Upper lobe of left lung (tissue), 6 donors: ENCODE measurements at regions not wholly inside any gene's neighbourhood (a gene's known extent, or its start where the extent isn't known, plus 50 kb on each side); places are given as distances from the start of the nearest gene placed in this dataset.

ENCODE experiments used
- ATAC-seq, 2 donors: fragments of 200-7000 bp; cut with Tn5 transposase; one replicate each; pipeline ENCODE4 v1.9.1; 2022; ENCODE audit warnings: mild to moderate bottlenecking in 2 of 2, moderate library complexity in 2 of 2; ENCODE audit not compliant: low FRiP score in 2 of 2
- DNase-seq, 2 donors: peaks; one replicate each; pipeline ENCODE4 v3.0.0-alpha.2; 2019 to 2020
- H3K27ac ChIP-seq, 4 donors: fragments of 200-600 bp; sonication (generic); one replicate each; pipeline ENCODE4 v1.5.1; 2016 to 2019
- H3K27me3 ChIP-seq, 4 donors: fragments of 200-600 bp; sonication (generic); one replicate each; pipeline ENCODE4 v1.5.1; 2017 to 2019
- H3K36me3 ChIP-seq, 4 donors: fragments of 200-600 bp; sonication (generic); one replicate each; pipeline ENCODE4 v1.5.1; 2016 to 2019
- H3K4me1 ChIP-seq, 4 donors: fragments of 200-600 bp; sonication (generic); one replicate each; pipeline ENCODE4 v1.5.1; 2018 to 2019
- H3K4me3 ChIP-seq, 4 donors: fragments of 200-600 bp; sonication (generic); one replicate each; pipeline ENCODE4 v1.5.1; 2017 to 2019; ENCODE audit warnings: mild to moderate bottlenecking in 2 of 4, moderate library complexity in 1 of 4
- H3K9me3 ChIP-seq, 4 donors: fragments of 200-600 bp; sonication (generic); one replicate each; pipeline ENCODE4 v1.5.1; 2018 to 2019
- EP300 ChIP-seq, 4 donors: sonication (generic); formaldehyde crosslinking; IDR thresholded peaks; one replicate each; pipeline ENCODE4 v1.5.1; 2017; ENCODE audit warnings: antibody characterized with exemption in 4 of 4, control low read depth in 2 of 4
- POLR2A ChIP-seq, 4 donors: fragments of 450-650 bp; IDR thresholded peaks; one replicate each; pipeline ENCODE4 v1.5.1; 2016 to 2017; ENCODE audit warnings: antibody characterized with exemption in 4 of 4, mild to moderate bottlenecking in 2 of 4
- POLR2AphosphoS5 ChIP-seq, 2 donors: sonication (generic); formaldehyde crosslinking; IDR thresholded peaks; one replicate each; pipeline ENCODE4 v1.5.1; 2017; ENCODE audit warnings: antibody characterized with exemption in 2 of 2
- WGBS, 2 donors: methylation state at CpG; one replicate each; pipeline ENCODE4 v1.1.5; 2017 to 2018; 5-methylcytosine and 5-hydroxymethylcytosine counted together
- TF ChIP-seq, protein P1 (sequence below), 6 experiments: fragments of 450-650 bp in 4 of 6; fragments of 200-600 bp in 2 of 6; sonication (generic) in 2 of 6; IDR thresholded peaks; one replicate each; pipeline ENCODE4 v1.5.1; 2016 to 2019; ENCODE audit warnings: antibody characterized with exemption in 6 of 6
- donor health status: DM: no; HTN: no; CAD: no; lungs with moderate emphysema.
- donor health status: DM: no; HTN: yes; CAD: no; lungs with severe emphysema.

GRCh38 chr13:90564566-90564965 is 782.9 kb upstream of the MIR17HG start:
- no peak for TF ChIP-seq POLR2AphosphoS5 (IDR thresholded peaks at IDR 0.05)
- no peak for TF ChIP-seq EP300 (IDR thresholded peaks at IDR 0.05)
- no peak for TF ChIP-seq POLR2A (IDR thresholded peaks at IDR 0.05)
- TF ChIP-seq, protein P1, sequence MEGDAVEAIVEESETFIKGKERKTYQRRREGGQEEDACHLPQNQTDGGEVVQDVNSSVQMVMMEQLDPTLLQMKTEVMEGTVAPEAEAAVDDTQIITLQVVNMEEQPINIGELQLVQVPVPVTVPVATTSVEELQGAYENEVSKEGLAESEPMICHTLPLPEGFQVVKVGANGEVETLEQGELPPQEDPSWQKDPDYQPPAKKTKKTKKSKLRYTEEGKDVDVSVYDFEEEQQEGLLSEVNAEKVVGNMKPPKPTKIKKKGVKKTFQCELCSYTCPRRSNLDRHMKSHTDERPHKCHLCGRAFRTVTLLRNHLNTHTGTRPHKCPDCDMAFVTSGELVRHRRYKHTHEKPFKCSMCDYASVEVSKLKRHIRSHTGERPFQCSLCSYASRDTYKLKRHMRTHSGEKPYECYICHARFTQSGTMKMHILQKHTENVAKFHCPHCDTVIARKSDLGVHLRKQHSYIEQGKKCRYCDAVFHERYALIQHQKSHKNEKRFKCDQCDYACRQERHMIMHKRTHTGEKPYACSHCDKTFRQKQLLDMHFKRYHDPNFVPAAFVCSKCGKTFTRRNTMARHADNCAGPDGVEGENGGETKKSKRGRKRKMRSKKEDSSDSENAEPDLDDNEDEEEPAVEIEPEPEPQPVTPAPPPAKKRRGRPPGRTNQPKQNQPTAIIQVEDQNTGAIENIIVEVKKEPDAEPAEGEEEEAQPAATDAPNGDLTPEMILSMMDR (IDR thresholded peaks at IDR 0.05): no peak
- DNase-seq: no peak
- no peaks in the 10 kb centered on the region for H3K4me1 ChIP-seq
- no peak overlapping the region for H3K4me3 ChIP-seq
- H3K9me3 ChIP-seq: no peaks in the 10 kb centered on the region
- no peak overlapping the region for H3K27ac ChIP-seq
- H3K27me3 ChIP-seq: no peaks in the 10 kb centered on the region
- ATAC-seq: no peak
- 64 to 79% methylated on average over 1 of the region's 1 CpG for WGBS, 2 donors
- no peaks in the 10 kb centered on the region for H3K36me3 ChIP-seq

- Histone ChIP-seq H3K27ac (no peak overlapping the region), H3K9me3 (no peaks in the 10 kb centered on the region), H3K4me3 (no peak overlapping the region), H3K36me3 (no peaks in the 10 kb centered on the region), H3K27me3 (no peaks in the 10 kb centered on the region), H3K4me1 (no peaks in the 10 kb centered on the region)
- 64 to 71% methylated on average over 3 of the region's 3 CpGs for WGBS, 2 donors
- ATAC-seq (no peak), DNase-seq (no peak)
- TF ChIP-seq, protein P1 (IDR thresholded peaks at IDR 0.05): no peak
- TF ChIP-seq POLR2A (IDR thresholded peaks at IDR 0.05) (no peak), EP300 (IDR thresholded peaks at IDR 0.05) (no peak), POLR2AphosphoS5 (IDR thresholded peaks at IDR 0.05) (no peak)
Measured at GRCh38 chr13:90565985-90566713, 781.3 kb upstream of the MIR17HG start.

DNA sequence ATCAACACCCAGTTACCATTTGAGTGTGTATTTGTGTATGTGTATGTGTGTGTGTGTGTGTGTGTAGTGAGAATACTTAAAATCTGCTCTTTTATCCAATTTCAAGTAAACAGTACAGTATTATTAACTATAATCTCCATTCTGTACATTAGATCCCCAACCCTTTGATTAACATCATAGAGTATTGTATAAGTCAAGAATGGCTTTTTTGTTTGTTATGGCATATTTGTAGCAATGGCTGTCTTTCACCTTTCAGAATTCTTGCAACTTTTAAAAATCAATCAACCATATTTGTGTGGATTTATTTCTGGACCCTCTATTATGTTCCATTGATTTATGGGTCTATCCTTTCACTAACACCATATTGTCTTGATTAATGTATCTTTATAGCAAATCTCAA is 779.3 kb upstream of the MIR17HG start:
- no peak for TF ChIP-seq POLR2A (IDR thresholded peaks at IDR 0.05)
- no peak for TF ChIP-seq POLR2AphosphoS5 (IDR thresholded peaks at IDR 0.05)
- TF ChIP-seq, protein P1 (IDR thresholded peaks at IDR 0.05): no peak
- TF ChIP-seq EP300 (IDR thresholded peaks at IDR 0.05): no peak
- Histone ChIP-seq H3K36me3 (no peaks in the 10 kb centered on the region), H3K9me3 (no peaks in the 10 kb centered on the region), H3K27ac (no peak overlapping the region), H3K4me1 (no peaks in the 10 kb centered on the region), H3K4me3 (no peak overlapping the region), H3K27me3 (no peaks in the 10 kb centered on the region)
- ATAC-seq (no peak), DNase-seq (no peak)

- Histone ChIP-seq H3K4me1 (no peaks in the 10 kb centered on the region), H3K4me3 (no peak overlapping the region), H3K27me3 (no peaks in the 10 kb centered on the region), H3K9me3 (no peaks in the 10 kb centered on the region), H3K27ac (no peak overlapping the region), H3K36me3 (no peaks in the 10 kb centered on the region)
- ATAC-seq (no peak), DNase-seq (peak in 1 of 2 donors; percentile 3)
- WGBS, 2 donors: 79 to 91% methylated on average over 4 to 5 of the region's 5 CpGs
- TF ChIP-seq, protein P1 (IDR thresholded peaks at IDR 0.05): no peak
Measured at GRCh38 chr13:90576067-90576466, 771.4 kb upstream of the MIR17HG start.

- TF ChIP-seq POLR2A (IDR thresholded peaks at IDR 0.05) (no peak), POLR2AphosphoS5 (IDR thresholded peaks at IDR 0.05) (no peak), EP300 (IDR thresholded peaks at IDR 0.05) (no peak)
- TF ChIP-seq, protein P1 (IDR thresholded peaks at IDR 0.05): no peak
- no peaks in the 10 kb centered on the region for H3K9me3 ChIP-seq
- H3K27ac ChIP-seq: no peak overlapping the region
- no peaks in the 10 kb centered on the region for H3K36me3 ChIP-seq
- no peak overlapping the region for H3K4me3 ChIP-seq
- H3K4me1 ChIP-seq: no peaks in the 10 kb centered on the region
- DNase-seq (no peak), ATAC-seq (no peak)
- H3K27me3 ChIP-seq: no peaks in the 10 kb centered on the region
- 26 to 37% methylated on average over 2 of the region's 2 CpGs for whole genome bisulfite sequencing, 2 donors
Measured at GRCh38 chr13:90577726-90578125, 769.8 kb upstream of the MIR17HG start.
